Vagina (tissue), 2 donors: ENCODE measurements at regions not wholly inside any gene's neighbourhood (a gene's known extent, or its start where the extent isn't known, plus 50 kb on each side); places are given as distances from the start of the nearest gene placed in this dataset.

ENCODE experiments used
- DNase-seq, 2 donors: peaks; one replicate each; pipeline ENCODE4 v3.0.0-alpha.2; 2017; ENCODE audit errors: extremely low spot score in 2 of 2
- H3K27ac ChIP-seq: fragments of 200-600 bp; sonication (generic); one replicate; pipeline ENCODE4 v1.5.1; 2019
- H3K27me3 ChIP-seq: fragments of 200-600 bp; sonication (generic); one replicate; pipeline ENCODE4 v1.5.1; 2019
- H3K36me3 ChIP-seq, 2 donors: fragments of 200-600 bp; sonication (generic); one replicate each; pipeline ENCODE4 v1.5.1; 2017 to 2019
- H3K4me1 ChIP-seq: fragments of 200-600 bp; sonication (generic); one replicate; pipeline ENCODE4 v1.5.1; 2019
- H3K4me3 ChIP-seq, 2 donors: fragments of 200-600 bp; sonication (generic); 1 replicate in 1 of 2; 2 replicates in 1 of 2; pipeline ENCODE4 v1.5.1; 2016 to 2019
- H3K9me3 ChIP-seq: fragments of 200-600 bp; sonication (generic); one replicate; pipeline ENCODE4 v1.5.1; 2019
- POLR2A ChIP-seq, 2 donors: fragments of 450-650 bp; IDR thresholded peaks; one replicate each; pipeline ENCODE4 v1.6.1; 2017; ENCODE audit warnings: antibody characterized with exemption in 2 of 2, mild to moderate bottlenecking in 2 of 2, moderate library complexity in 2 of 2
- POLR2AphosphoS5 ChIP-seq, 2 donors: sonication (generic); formaldehyde crosslinking; IDR thresholded peaks; one replicate each; pipeline ENCODE4 v1.9.0; 2017; ENCODE audit warnings: antibody characterized with exemption in 2 of 2, mild to moderate bottlenecking in 2 of 2, low read depth in 1 of 2; ENCODE audit not compliant: insufficient read depth in 1 of 2
- intact Hi-C: fragments of 100-400 bp; cut with DNase I; formaldehyde crosslinking; loops from one replicate; pipeline ENCODE4 v1.15.1; 2023
- TF ChIP-seq, protein P1 (sequence below), 3 experiments: fragments of 450-650 bp in 2 of 3; fragments of 200-600 bp in 1 of 3; sonication (generic) in 1 of 3; IDR thresholded peaks; one replicate each; pipeline ENCODE4 v1.5.1; 2017 to 2019; ENCODE audit warnings: antibody characterized with exemption in 3 of 3, mild to moderate bottlenecking in 2 of 3, moderate library complexity in 2 of 3

DNA sequence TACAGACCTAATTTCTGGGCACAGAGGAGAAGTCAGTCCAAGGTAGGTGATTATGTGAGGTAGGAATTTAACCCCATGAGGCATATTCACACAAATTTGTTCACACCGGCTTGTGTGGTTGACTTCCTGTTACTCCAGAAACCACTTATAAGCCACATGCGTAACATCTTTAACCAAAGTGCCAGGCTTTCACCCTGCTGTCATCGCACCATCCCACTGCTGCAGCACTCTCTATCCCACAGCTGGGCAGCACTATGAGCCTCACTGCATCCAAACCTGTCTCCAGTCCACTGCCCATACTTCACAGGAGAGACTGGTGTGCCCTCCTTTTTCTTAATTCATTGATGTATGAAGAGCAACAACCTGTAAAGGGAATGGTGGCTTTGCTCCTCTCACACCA is 128.2 kb upstream of the ARGLU1 start:
- no peak for DNase-seq
- intact Hi-C loops = no loop called here
- Histone ChIP-seq H3K27ac (no peak overlapping the region), H3K9me3 (no peaks in the 10 kb centered on the region), H3K4me3 (no peak overlapping the region), H3K36me3 (no peaks in the 10 kb centered on the region), H3K4me1 (peaks cover 9% of the 10 kb centered on the region), H3K27me3 (no peaks in the 10 kb centered on the region)
- TF ChIP-seq POLR2A (IDR thresholded peaks at IDR 0.05) (no peak), POLR2AphosphoS5 (IDR thresholded peaks at IDR 0.05; ENCODE audit: insufficient read depth in 1 of 2, low read depth in 1 of 2) (no peak)
- TF ChIP-seq, protein P1, sequence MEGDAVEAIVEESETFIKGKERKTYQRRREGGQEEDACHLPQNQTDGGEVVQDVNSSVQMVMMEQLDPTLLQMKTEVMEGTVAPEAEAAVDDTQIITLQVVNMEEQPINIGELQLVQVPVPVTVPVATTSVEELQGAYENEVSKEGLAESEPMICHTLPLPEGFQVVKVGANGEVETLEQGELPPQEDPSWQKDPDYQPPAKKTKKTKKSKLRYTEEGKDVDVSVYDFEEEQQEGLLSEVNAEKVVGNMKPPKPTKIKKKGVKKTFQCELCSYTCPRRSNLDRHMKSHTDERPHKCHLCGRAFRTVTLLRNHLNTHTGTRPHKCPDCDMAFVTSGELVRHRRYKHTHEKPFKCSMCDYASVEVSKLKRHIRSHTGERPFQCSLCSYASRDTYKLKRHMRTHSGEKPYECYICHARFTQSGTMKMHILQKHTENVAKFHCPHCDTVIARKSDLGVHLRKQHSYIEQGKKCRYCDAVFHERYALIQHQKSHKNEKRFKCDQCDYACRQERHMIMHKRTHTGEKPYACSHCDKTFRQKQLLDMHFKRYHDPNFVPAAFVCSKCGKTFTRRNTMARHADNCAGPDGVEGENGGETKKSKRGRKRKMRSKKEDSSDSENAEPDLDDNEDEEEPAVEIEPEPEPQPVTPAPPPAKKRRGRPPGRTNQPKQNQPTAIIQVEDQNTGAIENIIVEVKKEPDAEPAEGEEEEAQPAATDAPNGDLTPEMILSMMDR (IDR thresholded peaks at IDR 0.05) = no peak

DNA sequence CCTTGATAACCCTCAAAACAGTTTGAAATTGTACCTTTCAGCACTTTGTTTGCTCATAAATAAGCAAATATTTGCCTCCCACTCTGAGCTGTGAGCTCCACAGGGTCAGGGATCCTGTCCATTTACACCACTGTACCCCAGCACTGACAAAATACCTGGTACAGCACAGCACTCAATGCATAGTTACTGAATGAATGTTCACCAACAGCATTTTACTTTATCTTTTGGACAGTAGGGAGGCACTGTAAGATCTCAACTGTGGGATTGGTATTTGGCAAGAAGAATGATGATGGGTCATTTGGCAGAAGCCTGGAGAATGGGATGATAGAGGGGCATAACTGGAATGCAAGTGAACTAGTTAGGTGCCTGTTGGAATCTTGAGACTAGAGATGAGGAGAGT is 127.2 kb upstream of the ARGLU1 start:
- intact Hi-C loops = no loop called here
- Histone ChIP-seq H3K27ac (no peak overlapping the region), H3K4me3 (no peak overlapping the region), H3K27me3 (no peaks in the 10 kb centered on the region), H3K9me3 (no peaks in the 10 kb centered on the region), H3K36me3 (no peaks in the 10 kb centered on the region), H3K4me1 (peaks cover 12% of the 10 kb centered on the region)
- no peak for DNase-seq
- no peak for TF ChIP-seq POLR2A (IDR thresholded peaks at IDR 0.05)
- TF ChIP-seq POLR2AphosphoS5 (IDR thresholded peaks at IDR 0.05; ENCODE audit: insufficient read depth in 1 of 2, low read depth in 1 of 2) = no peak
- TF ChIP-seq, protein P1 (IDR thresholded peaks at IDR 0.05) = no peak

DNA sequence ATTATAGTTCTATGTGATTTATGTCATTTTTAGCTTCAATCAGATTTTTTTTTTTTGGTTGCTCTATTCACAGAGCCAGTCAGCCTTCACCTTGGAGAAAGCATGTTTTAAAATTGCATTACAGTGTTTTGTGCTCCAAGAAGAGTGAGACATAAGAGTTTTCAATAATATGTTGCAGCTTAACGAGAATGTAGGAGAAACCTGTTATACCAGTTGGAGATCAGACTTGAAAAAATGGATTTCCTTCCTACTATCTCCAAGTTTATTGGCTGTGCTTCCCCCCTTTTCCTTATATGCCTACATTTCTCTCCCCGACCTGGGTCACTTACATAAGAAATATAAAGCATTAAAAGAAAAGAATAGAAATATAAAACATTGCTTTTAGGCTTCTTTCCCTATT is 123.9 kb upstream of the ARGLU1 start:
- Histone ChIP-seq H3K4me1 (peaks cover 8% of the 10 kb centered on the region), H3K36me3 (no peaks in the 10 kb centered on the region), H3K27ac (no peak overlapping the region), H3K27me3 (no peaks in the 10 kb centered on the region), H3K4me3 (no peak overlapping the region), H3K9me3 (no peaks in the 10 kb centered on the region)
- DNase-seq = no peak
- TF ChIP-seq POLR2A (IDR thresholded peaks at IDR 0.05) (no peak), POLR2AphosphoS5 (IDR thresholded peaks at IDR 0.05; ENCODE audit: insufficient read depth in 1 of 2, low read depth in 1 of 2) (no peak)
- TF ChIP-seq, protein P1 (IDR thresholded peaks at IDR 0.05) = no peak
- intact Hi-C loops = no loop called here

DNA sequence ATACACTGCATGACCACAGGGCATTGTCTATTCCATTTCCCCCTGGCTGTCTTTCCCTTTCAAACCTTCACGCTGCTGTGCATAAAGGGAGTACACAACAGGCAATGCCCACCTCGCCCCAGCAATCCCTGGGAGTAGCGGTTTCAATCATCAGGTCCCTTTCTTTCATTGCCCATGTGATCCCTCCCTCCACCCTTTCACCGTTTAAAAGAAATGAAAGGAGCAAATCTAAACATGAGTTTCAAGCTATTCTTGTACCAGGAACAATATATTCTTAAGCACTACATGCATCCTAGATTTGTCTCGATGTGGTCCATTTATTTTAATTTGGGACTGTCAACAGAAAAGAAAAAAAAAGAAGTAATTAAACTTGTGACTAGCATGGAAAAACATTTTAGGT is 123.4 kb upstream of the ARGLU1 start:
- H3K4me3 ChIP-seq = no peak overlapping the region
- peaks cover 8% of the 10 kb centered on the region for H3K4me1 ChIP-seq
- H3K9me3 ChIP-seq = no peaks in the 10 kb centered on the region
- H3K27me3 ChIP-seq = no peaks in the 10 kb centered on the region
- H3K27ac ChIP-seq = no peak overlapping the region
- intact Hi-C loops = no loop called here
- no peaks in the 10 kb centered on the region for H3K36me3 ChIP-seq
- TF ChIP-seq POLR2A (IDR thresholded peaks at IDR 0.05) = no peak
- no peak for TF ChIP-seq POLR2AphosphoS5 (IDR thresholded peaks at IDR 0.05; ENCODE audit: insufficient read depth in 1 of 2, low read depth in 1 of 2)
- TF ChIP-seq, protein P1 (IDR thresholded peaks at IDR 0.05) = no peak
- DNase-seq = peak in 1 of 2 donors; percentile 69

DNA sequence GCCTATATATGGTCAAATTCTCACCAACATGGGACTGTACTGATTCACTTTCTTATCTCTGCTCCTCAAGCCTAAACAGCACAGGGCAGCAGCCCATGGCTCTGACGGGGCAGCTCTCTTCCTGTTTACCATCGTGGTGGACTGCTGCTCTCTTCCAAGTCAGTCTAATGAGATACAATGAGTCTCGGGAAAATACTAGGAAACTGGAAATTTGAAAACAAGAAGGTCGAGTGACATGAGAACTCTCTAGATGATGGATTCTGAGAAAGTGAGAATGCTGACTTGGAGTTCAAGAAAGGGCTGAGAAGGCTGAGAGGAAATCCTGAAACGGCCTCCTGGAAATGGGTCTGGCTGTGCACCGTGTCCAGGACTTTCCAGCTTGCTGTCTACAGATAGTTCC is 122.8 kb upstream of the ARGLU1 start:
- no peaks in the 10 kb centered on the region for H3K36me3 ChIP-seq
- H3K9me3 ChIP-seq = no peaks in the 10 kb centered on the region
- peak in 1 of 2 donors; percentile 29 for DNase-seq

More for the DNA sequence above, 122.8 kb upstream of the ARGLU1 start:
- peaks cover 8% of the 10 kb centered on the region for H3K4me1 ChIP-seq
- peak in 1 of 2 donors; percentile 43 for TF ChIP-seq POLR2AphosphoS5 (IDR thresholded peaks at IDR 0.05; ENCODE audit: insufficient read depth in 1 of 2, low read depth in 1 of 2)
- TF ChIP-seq, protein P1 (IDR thresholded peaks at IDR 0.05) = no peak
- no peak overlapping the region for H3K27ac ChIP-seq
- H3K4me3 ChIP-seq = no peak overlapping the region
- H3K27me3 ChIP-seq = no peaks in the 10 kb centered on the region
- intact Hi-C loops = no loop called here
